HS-5 (cell line): ENCODE measurements at regions not wholly inside any gene's neighbourhood (a gene's known extent, or its start where the extent isn't known, plus 50 kb on each side); places are given as distances from the start of the nearest gene placed in this dataset.
"Not testable (repeated sequence)": the region's sequence is repeated elsewhere in the genome, so short reads cannot be mapped to it uniquely, and the experiment has no call there.

Source experiments
- DNase-seq: peaks from one replicate; pipeline ENCODE4 v3.0.0-alpha.2; 2012; ENCODE audit warnings: low read depth

- no peak for DNase-seq
Observed at GRCh38 chr1:14396100-14396499, 202.4 kb upstream of the KAZN start.

GRCh38 chr1:14403961-14404645 lies 194.4 kb upstream of the KAZN start:
- DNase-seq, result no peak

GRCh38 chr1:14404862-14405301 lies 193.6 kb upstream of the KAZN start:
- DNase-seq, result no peak

GRCh38 chr1:14412235-14412634 lies 186.2 kb upstream of the KAZN start:
- no peak for DNase-seq

- DNase-seq, result peak; percentile 81
Observed at GRCh38 chr1:14413819-14414490, 184.5 kb upstream of the KAZN start.

- no peak for DNase-seq
Observed at GRCh38 chr1:14415396-14415795, 183.1 kb upstream of the KAZN start.

- not testable (repeated sequence) for DNase-seq
Observed at GRCh38 chr1:14419778-14420218, 178.7 kb upstream of the KAZN start.

- no peak for DNase-seq
Observed at GRCh38 chr1:14420686-14421085, 177.8 kb upstream of the KAZN start.

- no peak for DNase-seq
Observed at GRCh38 chr1:14421295-14421976, 177.0 kb upstream of the KAZN start.

- no peak for DNase-seq
Observed at GRCh38 chr1:14421977-14422609, 176.4 kb upstream of the KAZN start.

- DNase-seq, result no peak
Observed at GRCh38 chr1:14424325-14425002, 174.0 kb upstream of the KAZN start.

GRCh38 chr1:14426854-14427253 lies 171.6 kb upstream of the KAZN start:
- no peak for DNase-seq

- DNase-seq, result no peak
Observed at GRCh38 chr1:14429577-14429976, 168.9 kb upstream of the KAZN start.

- not testable (repeated sequence) for DNase-seq
Observed at GRCh38 chr1:14432728-14433127, 165.8 kb upstream of the KAZN start.

- DNase-seq, result no peak
Observed at GRCh38 chr1:14435368-14436023, 163.0 kb upstream of the KAZN start.

- DNase-seq, result no peak
Observed at GRCh38 chr1:14437417-14437918, 161.0 kb upstream of the KAZN start.

- no peak for DNase-seq
Observed at GRCh38 chr1:14438127-14438769, 160.2 kb upstream of the KAZN start.

- DNase-seq, result no peak
Observed at GRCh38 chr1:14439015-14439414, 159.5 kb upstream of the KAZN start.

GRCh38 chr1:14440166-14440565 lies 158.3 kb upstream of the KAZN start:
- DNase-seq, result no peak

GRCh38 chr1:14440731-14441130 lies 157.8 kb upstream of the KAZN start:
- DNase-seq, result no peak

- peak; percentile 90 for DNase-seq
Observed at GRCh38 chr1:14441302-14441741, 157.2 kb upstream of the KAZN start.
